ENCODE measurements at regions not wholly inside any gene's neighbourhood (a gene's known extent, or its start where the extent isn't known, plus 50 kb on each side); places are given as distances from the start of the nearest gene placed in this dataset.

DNA sequence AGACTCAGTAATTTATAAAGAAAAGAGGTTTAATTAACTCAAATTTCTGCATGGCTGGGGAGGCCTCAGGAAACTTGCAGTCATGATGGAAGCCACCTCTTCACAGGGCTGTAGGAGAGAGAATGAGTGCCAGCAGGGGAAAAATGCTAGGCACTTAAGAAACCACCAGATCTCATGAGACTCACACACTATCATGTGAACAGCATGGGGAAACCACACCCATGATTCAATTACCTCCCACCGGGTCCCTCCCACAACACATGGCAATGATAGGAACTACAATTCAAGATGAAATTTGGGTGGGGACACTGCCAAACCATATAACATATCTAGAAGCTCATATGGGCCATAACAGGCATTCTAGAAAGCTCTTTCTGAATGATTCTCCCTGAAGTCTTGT, 190.3 kb downstream of the WNT5A start:
- no peak for TF ChIP-seq CTCF (IDR thresholded peaks at IDR 0.05; ENCODE audit: low read depth, low read length, missing control alignments)
- H3K4me3 ChIP-seq (ENCODE audit: low read depth, low read length): no peak overlapping the region
- in situ Hi-C loops (cut with HindIII; ENCODE audit: low sequenced_read_pairs): no loop called here
- DNase-seq (ENCODE audit: low read depth): no peak

GRCh38 chr3:55296030-55296429, 191.1 kb downstream of the WNT5A start:
- H3K4me3 ChIP-seq (ENCODE audit: low read depth, low read length): no peak overlapping the region
- in situ Hi-C loops (cut with HindIII; ENCODE audit: low sequenced_read_pairs): no loop called here
- no peak for DNase-seq (ENCODE audit: low read depth)
- no peak for TF ChIP-seq CTCF (IDR thresholded peaks at IDR 0.05; ENCODE audit: low read depth, low read length, missing control alignments)

DNA sequence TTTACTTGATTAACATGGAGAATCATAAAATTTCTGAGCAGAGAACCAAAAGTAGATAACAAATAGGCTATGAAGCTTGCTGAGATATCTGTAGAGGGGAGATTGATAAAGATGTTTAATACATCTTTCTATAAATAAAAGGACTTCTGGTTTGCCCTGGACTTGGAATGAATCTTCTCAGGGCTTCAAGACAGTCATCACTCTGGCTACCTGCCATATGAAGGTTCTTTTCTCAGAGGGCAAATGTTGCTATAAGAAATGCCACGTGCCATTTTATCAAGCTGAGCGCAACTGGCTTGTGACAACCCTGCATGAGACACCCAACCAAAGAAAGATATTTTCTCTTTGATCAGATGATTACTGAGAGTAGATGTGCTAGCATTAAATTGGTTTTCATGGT, 192.5 kb downstream of the WNT5A start:
- DNase-seq (ENCODE audit: low read depth): no peak
- no peak overlapping the region for H3K4me3 ChIP-seq (ENCODE audit: low read depth, low read length)
- in situ Hi-C loops (cut with HindIII; ENCODE audit: low sequenced_read_pairs): no loop called here
- no peak for TF ChIP-seq CTCF (IDR thresholded peaks at IDR 0.05; ENCODE audit: low read depth, low read length, missing control alignments)

DNA sequence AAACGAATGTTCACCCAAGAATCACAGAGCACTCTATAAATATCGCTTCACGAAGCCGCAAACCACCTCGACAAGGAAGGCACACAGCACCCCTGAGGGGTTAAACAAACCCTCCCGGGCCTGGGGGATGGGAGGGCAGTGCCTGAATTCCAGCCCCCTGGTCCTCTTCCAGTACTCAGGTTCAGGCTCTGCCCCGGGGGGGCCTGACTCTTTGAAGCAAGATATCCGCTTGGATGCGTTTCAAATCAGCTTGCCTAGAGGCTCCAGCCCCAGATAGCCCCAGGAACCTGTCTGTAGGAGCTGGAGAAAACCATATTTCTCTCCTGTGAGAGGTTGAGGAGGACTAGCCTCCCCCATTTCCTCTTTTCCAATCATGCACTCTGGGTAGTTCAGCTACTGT, 194.7 kb downstream of the WNT5A start:
- in situ Hi-C loops (cut with HindIII; ENCODE audit: low sequenced_read_pairs): no loop called here
- H3K4me3 ChIP-seq (ENCODE audit: low read depth, low read length): no peak overlapping the region
- TF ChIP-seq CTCF (IDR thresholded peaks at IDR 0.05; ENCODE audit: low read depth, low read length, missing control alignments): no peak
- DNase-seq (ENCODE audit: low read depth): no peak

- in situ Hi-C loops (cut with HindIII; ENCODE audit: low sequenced_read_pairs): no loop called here
- no peak for TF ChIP-seq CTCF (IDR thresholded peaks at IDR 0.05; ENCODE audit: low read depth, low read length, missing control alignments)
- no peak overlapping the region for H3K4me3 ChIP-seq (ENCODE audit: low read depth, low read length)
- DNase-seq (ENCODE audit: low read depth): no peak
These were observed 198.4 kb downstream of the WNT5A start for GRCh38 chr3:55288657-55289056.

DNA sequence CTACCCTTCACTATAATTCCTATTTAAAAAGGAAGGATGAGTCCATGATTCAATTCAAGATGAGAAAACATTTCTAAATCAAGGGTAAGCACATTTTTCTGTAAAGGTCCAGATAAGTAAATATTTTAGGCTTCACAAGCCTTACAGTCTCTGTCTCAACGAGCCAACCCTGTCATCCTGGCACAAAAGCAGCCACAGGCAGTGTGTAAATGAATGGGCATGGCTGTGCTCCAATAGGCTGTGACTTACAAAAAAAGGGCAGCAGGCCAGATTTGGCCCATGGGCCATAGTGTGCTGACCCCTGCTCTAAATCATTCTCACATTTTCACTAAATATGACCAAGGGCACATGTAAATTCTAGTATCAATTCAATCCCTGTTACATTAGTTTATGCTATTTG, 200.4 kb downstream of the WNT5A start:
- TF ChIP-seq CTCF (IDR thresholded peaks at IDR 0.05; ENCODE audit: low read depth, low read length, missing control alignments): no peak
- no peak for DNase-seq (ENCODE audit: low read depth)
- in situ Hi-C loops (cut with HindIII; ENCODE audit: low sequenced_read_pairs): no loop called here
- no peak overlapping the region for H3K4me3 ChIP-seq (ENCODE audit: low read depth, low read length)

DNA sequence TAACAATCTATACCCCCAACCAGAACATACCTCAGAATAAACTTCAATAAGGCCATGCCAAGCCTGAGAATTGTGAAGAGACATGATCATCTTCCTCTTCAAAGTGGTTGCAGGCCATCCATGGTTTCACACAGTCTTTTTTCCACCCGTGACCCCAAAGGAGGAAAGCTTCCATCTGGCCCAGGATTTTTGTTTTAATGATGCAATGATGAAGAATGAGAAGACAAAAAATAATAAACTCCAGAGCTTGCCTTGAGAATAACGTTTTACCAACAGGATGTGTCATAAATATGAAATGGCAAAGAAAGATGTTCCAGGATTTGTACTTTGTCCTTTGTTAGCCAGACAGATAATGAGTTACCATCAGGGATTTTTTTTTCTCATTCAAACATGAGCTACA, 201.9 kb downstream of the WNT5A start:
- no peak for DNase-seq (ENCODE audit: low read depth)
- TF ChIP-seq CTCF (IDR thresholded peaks at IDR 0.05; ENCODE audit: low read depth, low read length, missing control alignments): no peak
- H3K4me3 ChIP-seq (ENCODE audit: low read depth, low read length): no peak overlapping the region
- in situ Hi-C loops (cut with HindIII; ENCODE audit: low sequenced_read_pairs): no loop called here
